Suppressor macrophage (primary cell): ENCODE measurements at regions not wholly inside any gene's neighbourhood (a gene's known extent, or its start where the extent isn't known, plus 50 kb on each side); places are given as distances from the start of the nearest gene placed in this dataset.
"Not testable (repeated sequence)": the region's sequence is repeated elsewhere in the genome, so short reads cannot be mapped to it uniquely, and the experiment has no call there.

Experiments used
- DNase-seq, 4 experiments: peaks; one replicate each; pipeline ENCODE4 v3.0.0-alpha.2; 2020 to 2022

- no peak for DNase-seq
Measured at GRCh38 chr7:142534726-142535122, 214.5 kb upstream of the PRSS1 start.

- no peak for DNase-seq
Measured at GRCh38 chr7:142533920-142534319, 215.4 kb upstream of the PRSS1 start.

GRCh38 chr7:142529591-142529990 lies 219.7 kb upstream of the PRSS1 start:
- peak in 1 of 4 experiments; percentile 18 for DNase-seq

GRCh38 chr7:142528608-142529408 lies 220.5 kb upstream of the PRSS1 start:
- no peak for DNase-seq

- DNase-seq: no peak
Measured at GRCh38 chr7:142523821-142524460, 225.3 kb upstream of the PRSS1 start.

GRCh38 chr7:142522735-142523134 lies 226.5 kb upstream of the PRSS1 start:
- no peak for DNase-seq

- peak in 3 of 4 experiments; percentile 18 to 37 (median 34) for DNase-seq
Measured at GRCh38 chr7:142520885-142521284, 228.4 kb upstream of the PRSS1 start.

GRCh38 chr7:142520455-142520854 lies 228.8 kb upstream of the PRSS1 start:
- not testable (repeated sequence) for DNase-seq

- DNase-seq: no peak
Measured at GRCh38 chr7:142519079-142520078, 229.9 kb upstream of the PRSS1 start.

- peak; percentile 68 to 85 (median 72) for DNase-seq
Measured at GRCh38 chr7:142516038-142516501, 233.2 kb upstream of the PRSS1 start.

GRCh38 chr7:142514716-142515115 lies 234.6 kb upstream of the PRSS1 start:
- DNase-seq: not testable (repeated sequence)

- peak in 1 of 4 experiments; percentile 10 for DNase-seq
Measured at GRCh38 chr7:142513178-142513955, 235.9 kb upstream of the PRSS1 start.

GRCh38 chr7:142511801-142512200 lies 237.5 kb upstream of the PRSS1 start:
- DNase-seq: no peak

GRCh38 chr7:142511374-142511773 lies 237.9 kb upstream of the PRSS1 start:
- DNase-seq: no peak

- DNase-seq: not testable (repeated sequence)
Measured at GRCh38 chr7:142509235-142509634, 240.0 kb upstream of the PRSS1 start.

- no peak for DNase-seq
Measured at GRCh38 chr7:142508251-142508650, 241.0 kb upstream of the PRSS1 start.

GRCh38 chr7:142507799-142508198 lies 241.5 kb upstream of the PRSS1 start:
- DNase-seq: no peak

GRCh38 chr7:142507066-142507465 lies 242.2 kb upstream of the PRSS1 start:
- DNase-seq: not testable (repeated sequence)

- no peak for DNase-seq
Measured at GRCh38 chr7:142506601-142507000, 242.7 kb upstream of the PRSS1 start.

GRCh38 chr7:142503949-142504348 lies 245.3 kb upstream of the PRSS1 start:
- not testable (repeated sequence) for DNase-seq

GRCh38 chr7:142503036-142503435 lies 245.2 kb upstream of the PRSS58 start:
- no peak for DNase-seq

GRCh38 chr7:142501434-142501833 lies 243.6 kb upstream of the PRSS58 start:
- DNase-seq: no peak
